Astrocyte (in vitro differentiated cells and primary cell): ENCODE measurements at regions not wholly inside any gene's neighbourhood (a gene's known extent, or its start where the extent isn't known, plus 50 kb on each side); places are given as distances from the start of the nearest gene placed in this dataset.

Experiments used
- DNase-seq: peaks from one replicate; pipeline ENCODE4 v3.0.0-alpha.2; 2010; ENCODE audit warnings: low read depth
- FAIRE-seq: peaks from 2 replicates; lab custom pipeline; 2011; peaks lifted over from hg19 to GRCh38; lab: Jason Lieb, UNC
- H2AFZ ChIP-seq: 2 replicates; pipeline ENCODE4 v1.6.0; 2012; ENCODE audit warnings: low read depth, low read length, inconsistent platforms
- H3K27ac ChIP-seq: 2 replicates; pipeline ENCODE4 v1.5.1; 2011; ENCODE audit warnings: low read depth, low read length, inconsistent platforms
- H3K27me3 ChIP-seq: 2 replicates; pipeline ENCODE4 v1.6.0; 2011; ENCODE audit warnings: low read length, inconsistent platforms; ENCODE audit not compliant: insufficient read depth
- H3K36me3 ChIP-seq: 2 replicates; pipeline ENCODE4 v1.5.1; 2011; ENCODE audit warnings: low read length, inconsistent platforms; ENCODE audit not compliant: insufficient read depth
- H3K4me1 ChIP-seq: 2 replicates; pipeline ENCODE4 v1.5.1; 2011; ENCODE audit warnings: low read length, inconsistent platforms; ENCODE audit not compliant: insufficient read depth
- H3K4me2 ChIP-seq: 2 replicates; pipeline ENCODE4 v1.6.0; 2012; ENCODE audit warnings: low read length, inconsistent platforms
- H3K4me3 ChIP-seq: 2 replicates; pipeline ENCODE4 v1.5.1; 2011; ENCODE audit warnings: low read depth, mild to moderate bottlenecking, low read length, inconsistent platforms; ENCODE audit not compliant: insufficient read depth
- H3K79me2 ChIP-seq: 2 replicates; pipeline ENCODE4 v1.6.0; 2012; ENCODE audit warnings: mild to moderate bottlenecking, low read length, inconsistent platforms; ENCODE audit not compliant: insufficient read depth
- H3K9ac ChIP-seq: 2 replicates; pipeline ENCODE4 v1.6.0; 2012; ENCODE audit warnings: mild to moderate bottlenecking, low read length, inconsistent platforms
- H3K9me3 ChIP-seq: 2 replicates; pipeline ENCODE4 v1.5.1; 2012; ENCODE audit warnings: low read depth, mild to moderate bottlenecking, low read length, inconsistent platforms; ENCODE audit not compliant: insufficient read depth
- H4K20me1 ChIP-seq: 2 replicates; pipeline ENCODE4 v1.6.0; 2012; ENCODE audit warnings: low read length, inconsistent platforms; ENCODE audit not compliant: insufficient read depth
- H3K27ac Mint-ChIP-seq: one replicate; pipeline ENCODE4 v1.8.0; 2021; ENCODE audit warnings: mild to moderate bottlenecking, mixed read lengths; ENCODE audit not compliant: unreplicated experiment
- H3K27me3 Mint-ChIP-seq: one replicate; pipeline ENCODE4 v1.8.0; 2021; ENCODE audit warnings: low read depth, mixed read lengths; ENCODE audit not compliant: unreplicated experiment
- H3K36me3 Mint-ChIP-seq: one replicate; pipeline ENCODE4 v1.8.0; 2021; ENCODE audit warnings: low read depth, mixed read lengths; ENCODE audit not compliant: unreplicated experiment
- H3K4me1 Mint-ChIP-seq: one replicate; pipeline ENCODE4 v1.8.0; 2021; ENCODE audit warnings: low read depth, mixed read lengths; ENCODE audit not compliant: unreplicated experiment
- H3K4me3 Mint-ChIP-seq: one replicate; pipeline ENCODE4 v1.8.0; 2021; ENCODE audit warnings: mild to moderate bottlenecking, moderate library complexity, mixed read lengths; ENCODE audit not compliant: unreplicated experiment
- H3K9me3 Mint-ChIP-seq: one replicate; pipeline ENCODE4 v1.8.0; 2021; ENCODE audit warnings: mild to moderate bottlenecking, mixed read lengths; ENCODE audit not compliant: unreplicated experiment
- CTCF ChIP-seq: IDR thresholded peaks from 2 replicates; pipeline ENCODE4 v1.5.1; 2011; ENCODE audit warnings: low read depth, mild to moderate bottlenecking, inconsistent platforms, low read length, moderate library complexity; ENCODE audit not compliant: insufficient read depth
- EZH2 ChIP-seq: IDR thresholded peaks from 2 replicates; pipeline ENCODE4 v1.6.1; 2012; ENCODE audit warnings: mild to moderate bottlenecking, low read length, inconsistent platforms; ENCODE audit not compliant: insufficient read depth

GRCh38 chr6:2579804-2580570, 170.7 kb downstream of the MYLK4 start:
- Histone ChIP-seq H3K4me3 (no peak overlapping the region), H4K20me1 (no peaks in the 10 kb centered on the region), H2AFZ (no peak overlapping the region), H3K9me3 (no peaks in the 10 kb centered on the region), H3K4me1 (peaks cover 8% of the 10 kb centered on the region), H3K36me3 (no peaks in the 10 kb centered on the region), H3K4me2 (no peak overlapping the region), H3K9ac (no peak overlapping the region), H3K27ac (no peak overlapping the region), H3K27me3 (no peaks in the 10 kb centered on the region), H3K79me2 (no peaks in the 10 kb centered on the region)
- no peaks in the 10 kb centered on the region for H3K9me3 Mint-ChIP-seq
- H3K4me1 Mint-ChIP-seq, result peaks cover 17% of the 10 kb centered on the region
- FAIRE-seq (no peak), DNase-seq (no peak)
- H3K27me3 Mint-ChIP-seq, result no peaks in the 10 kb centered on the region
- TF ChIP-seq EZH2, result no peak
- TF ChIP-seq CTCF, result no peak
- H3K36me3 Mint-ChIP-seq, result no peaks in the 10 kb centered on the region
- H3K27ac Mint-ChIP-seq, result peak overlapping the region; percentile 92
- H3K4me3 Mint-ChIP-seq, result no peak overlapping the region

GRCh38 chr6:2579241-2579761, 171.4 kb downstream of the MYLK4 start:
- no peaks in the 10 kb centered on the region for H4K20me1 ChIP-seq
- H2AFZ ChIP-seq, result peak overlapping the region; percentile 7
- no peak overlapping the region for H3K27ac ChIP-seq
- peaks cover 8% of the 10 kb centered on the region for H3K4me1 ChIP-seq
- Mint-ChIP-seq H3K27ac (peak overlapping the region; percentile 92), H3K4me1 (peaks cover 17% of the 10 kb centered on the region), H3K27me3 (no peaks in the 10 kb centered on the region), H3K4me3 (no peak overlapping the region), H3K36me3 (no peaks in the 10 kb centered on the region), H3K9me3 (no peaks in the 10 kb centered on the region)
- FAIRE-seq (no peak), DNase-seq (peak; percentile 4)
- no peak overlapping the region for H3K4me3 ChIP-seq
- H3K36me3 ChIP-seq, result no peaks in the 10 kb centered on the region
- H3K9ac ChIP-seq, result no peak overlapping the region
- no peaks in the 10 kb centered on the region for H3K79me2 ChIP-seq
- no peaks in the 10 kb centered on the region for H3K9me3 ChIP-seq
- no peaks in the 10 kb centered on the region for H3K27me3 ChIP-seq
- H3K4me2 ChIP-seq, result no peak overlapping the region
- TF ChIP-seq CTCF (no peak), EZH2 (no peak)

- FAIRE-seq (no peak), DNase-seq (peak; percentile 7)
- Histone ChIP-seq H3K79me2 (no peaks in the 10 kb centered on the region), H3K4me1 (peaks cover 8% of the 10 kb centered on the region), H3K27me3 (no peaks in the 10 kb centered on the region), H3K4me3 (no peak overlapping the region), H2AFZ (peak overlapping the region; percentile 37), H3K9ac (no peak overlapping the region), H4K20me1 (no peaks in the 10 kb centered on the region), H3K36me3 (no peaks in the 10 kb centered on the region), H3K9me3 (no peaks in the 10 kb centered on the region), H3K27ac (no peak overlapping the region), H3K4me2 (no peak overlapping the region)
- Mint-ChIP-seq H3K27me3 (no peaks in the 10 kb centered on the region), H3K9me3 (no peaks in the 10 kb centered on the region), H3K27ac (no peak overlapping the region), H3K4me1 (peaks cover 17% of the 10 kb centered on the region), H3K4me3 (no peak overlapping the region), H3K36me3 (no peaks in the 10 kb centered on the region)
- TF ChIP-seq CTCF (no peak), EZH2 (no peak)
These were observed 172.0 kb downstream of the MYLK4 start for GRCh38 chr6:2578767-2579166.
